ENCODE measurements at regions not wholly inside any gene's neighbourhood (a gene's known extent, or its start where the extent isn't known, plus 50 kb on each side); places are given as distances from the start of the nearest gene placed in this dataset.

DNA sequence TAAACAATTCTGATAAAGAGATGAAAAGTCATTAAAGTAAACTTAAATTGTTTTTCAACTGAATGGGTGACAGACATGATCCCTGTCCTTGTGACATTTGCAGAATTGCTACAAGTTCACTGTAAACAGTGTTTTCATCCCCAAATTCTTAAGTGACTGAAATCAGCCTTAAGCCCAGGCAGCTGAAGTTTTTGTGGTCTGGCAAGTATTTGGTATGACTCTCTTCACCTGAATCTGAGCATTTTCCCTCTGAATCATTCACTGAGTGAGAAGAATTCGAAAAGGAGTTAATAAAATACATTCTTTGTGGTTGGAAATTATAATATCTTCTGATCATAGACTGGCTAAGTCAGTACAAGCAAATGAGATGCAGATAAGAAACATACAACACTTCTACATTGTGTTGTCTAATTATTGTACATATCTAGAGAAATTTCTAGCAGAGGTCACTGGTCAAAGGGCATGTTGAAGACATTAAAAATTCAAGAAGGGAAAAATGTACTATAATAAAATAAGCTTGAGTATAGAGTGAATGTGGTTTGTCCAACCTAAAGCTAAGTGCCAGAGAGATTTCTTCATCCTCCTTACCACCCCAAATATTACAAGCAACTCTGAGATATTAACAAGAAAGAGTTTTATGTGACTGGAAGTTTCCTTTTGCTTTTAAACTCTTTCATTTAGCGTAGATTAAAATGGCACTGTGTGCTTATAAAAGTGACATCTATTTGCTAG, 177.8 kb upstream of the DIO2 start:
- Mint-ChIP-seq H3K36me3 (ENCODE audit: low read depth) (no peaks in the 10 kb centered on the region), H3K4me3 (no peak overlapping the region), H3K27me3 (ENCODE audit: low read depth) (no peaks in the 10 kb centered on the region), H3K27ac (no peak overlapping the region), H3K9me3 (no peaks in the 10 kb centered on the region), H3K4me1 (peaks cover 5% of the 10 kb centered on the region)
- TF ChIP-seq, protein P1, sequence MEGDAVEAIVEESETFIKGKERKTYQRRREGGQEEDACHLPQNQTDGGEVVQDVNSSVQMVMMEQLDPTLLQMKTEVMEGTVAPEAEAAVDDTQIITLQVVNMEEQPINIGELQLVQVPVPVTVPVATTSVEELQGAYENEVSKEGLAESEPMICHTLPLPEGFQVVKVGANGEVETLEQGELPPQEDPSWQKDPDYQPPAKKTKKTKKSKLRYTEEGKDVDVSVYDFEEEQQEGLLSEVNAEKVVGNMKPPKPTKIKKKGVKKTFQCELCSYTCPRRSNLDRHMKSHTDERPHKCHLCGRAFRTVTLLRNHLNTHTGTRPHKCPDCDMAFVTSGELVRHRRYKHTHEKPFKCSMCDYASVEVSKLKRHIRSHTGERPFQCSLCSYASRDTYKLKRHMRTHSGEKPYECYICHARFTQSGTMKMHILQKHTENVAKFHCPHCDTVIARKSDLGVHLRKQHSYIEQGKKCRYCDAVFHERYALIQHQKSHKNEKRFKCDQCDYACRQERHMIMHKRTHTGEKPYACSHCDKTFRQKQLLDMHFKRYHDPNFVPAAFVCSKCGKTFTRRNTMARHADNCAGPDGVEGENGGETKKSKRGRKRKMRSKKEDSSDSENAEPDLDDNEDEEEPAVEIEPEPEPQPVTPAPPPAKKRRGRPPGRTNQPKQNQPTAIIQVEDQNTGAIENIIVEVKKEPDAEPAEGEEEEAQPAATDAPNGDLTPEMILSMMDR (IDR thresholded peaks at IDR 0.05; ENCODE audit: unreplicated experiment in 3 of 3): no peak

DNA sequence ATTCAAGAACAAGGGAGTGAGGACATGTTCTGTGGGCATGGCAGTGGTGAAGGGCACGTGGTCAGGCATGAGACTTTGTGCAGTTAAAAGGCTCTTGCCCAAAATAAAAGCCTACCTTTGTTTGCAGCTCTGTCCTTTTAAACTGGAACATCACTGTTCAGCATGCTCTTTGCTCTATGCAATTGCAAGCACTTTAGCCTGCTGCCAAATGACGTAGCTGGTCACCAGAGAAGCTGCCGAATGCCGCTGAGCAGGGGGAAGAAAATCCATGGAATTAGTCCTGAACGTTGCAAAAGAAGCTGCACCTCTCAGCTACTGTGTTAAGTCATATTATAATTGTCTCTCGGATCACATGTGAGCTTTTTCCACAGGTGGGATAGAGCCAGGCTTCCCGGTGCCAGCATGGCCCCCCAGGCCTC, 176.3 kb upstream of the DIO2 start:
- Mint-ChIP-seq H3K27ac (no peak overlapping the region), H3K36me3 (ENCODE audit: low read depth) (no peaks in the 10 kb centered on the region), H3K27me3 (ENCODE audit: low read depth) (no peaks in the 10 kb centered on the region), H3K4me3 (no peak overlapping the region), H3K4me1 (peaks cover 5% of the 10 kb centered on the region), H3K9me3 (no peaks in the 10 kb centered on the region)
- TF ChIP-seq, protein P1 (IDR thresholded peaks at IDR 0.05; ENCODE audit: unreplicated experiment in 3 of 3): no peak

DNA sequence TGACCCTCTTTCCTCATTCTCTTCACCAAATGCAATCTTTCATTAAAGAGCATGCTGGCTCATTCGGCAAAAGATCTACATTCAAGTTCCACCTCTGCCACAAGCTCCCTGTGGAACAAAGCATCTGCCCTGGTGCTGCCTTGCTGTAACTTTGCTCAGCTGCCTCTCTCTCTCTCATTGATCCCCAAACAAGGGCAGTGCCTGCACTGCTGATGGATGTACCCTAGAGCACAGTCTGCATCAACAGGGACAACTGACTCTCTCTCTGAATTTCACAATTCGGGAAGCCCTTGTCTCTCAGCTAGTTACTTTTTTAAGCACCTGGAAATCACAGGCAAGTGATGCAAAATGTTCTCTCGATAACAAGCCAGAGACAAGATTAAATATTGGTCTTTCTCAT, 174.0 kb upstream of the DIO2 start:
- no peak overlapping the region for H3K4me3 Mint-ChIP-seq
- no peaks in the 10 kb centered on the region for H3K9me3 Mint-ChIP-seq
- H3K4me1 Mint-ChIP-seq: peaks cover 5% of the 10 kb centered on the region
- no peak overlapping the region for H3K27ac Mint-ChIP-seq
- H3K27me3 Mint-ChIP-seq (ENCODE audit: low read depth): no peaks in the 10 kb centered on the region
- H3K36me3 Mint-ChIP-seq (ENCODE audit: low read depth): no peaks in the 10 kb centered on the region
- TF ChIP-seq, protein P1 (IDR thresholded peaks at IDR 0.05; ENCODE audit: unreplicated experiment in 3 of 3): no peak

DNA sequence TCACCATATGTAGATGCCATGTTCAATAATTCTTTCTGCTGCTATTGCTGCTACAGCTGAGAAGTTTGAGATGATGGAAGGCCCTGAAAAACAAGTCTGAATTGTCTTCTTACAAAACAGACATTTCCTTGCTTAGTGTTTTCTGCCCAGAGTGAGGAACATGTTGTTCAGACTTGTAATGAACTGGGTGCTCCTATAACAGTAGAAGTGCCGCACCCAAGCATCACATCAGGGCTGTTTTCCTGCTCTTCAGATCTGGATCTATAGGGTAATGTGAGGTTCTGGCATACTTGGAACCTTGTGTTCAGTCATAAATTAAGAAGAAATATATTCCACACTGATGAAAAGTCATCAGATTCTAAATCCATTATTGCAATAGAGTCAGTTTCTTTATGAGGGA, 171.9 kb upstream of the DIO2 start:
- H3K27ac Mint-ChIP-seq: no peak overlapping the region
- TF ChIP-seq, protein P1 (IDR thresholded peaks at IDR 0.05; ENCODE audit: unreplicated experiment in 3 of 3): no peak
- H3K4me3 Mint-ChIP-seq: no peak overlapping the region
- no peaks in the 10 kb centered on the region for H3K36me3 Mint-ChIP-seq (ENCODE audit: low read depth)
- peaks cover 5% of the 10 kb centered on the region for H3K4me1 Mint-ChIP-seq
- no peaks in the 10 kb centered on the region for H3K27me3 Mint-ChIP-seq (ENCODE audit: low read depth)
- no peaks in the 10 kb centered on the region for H3K9me3 Mint-ChIP-seq

DNA sequence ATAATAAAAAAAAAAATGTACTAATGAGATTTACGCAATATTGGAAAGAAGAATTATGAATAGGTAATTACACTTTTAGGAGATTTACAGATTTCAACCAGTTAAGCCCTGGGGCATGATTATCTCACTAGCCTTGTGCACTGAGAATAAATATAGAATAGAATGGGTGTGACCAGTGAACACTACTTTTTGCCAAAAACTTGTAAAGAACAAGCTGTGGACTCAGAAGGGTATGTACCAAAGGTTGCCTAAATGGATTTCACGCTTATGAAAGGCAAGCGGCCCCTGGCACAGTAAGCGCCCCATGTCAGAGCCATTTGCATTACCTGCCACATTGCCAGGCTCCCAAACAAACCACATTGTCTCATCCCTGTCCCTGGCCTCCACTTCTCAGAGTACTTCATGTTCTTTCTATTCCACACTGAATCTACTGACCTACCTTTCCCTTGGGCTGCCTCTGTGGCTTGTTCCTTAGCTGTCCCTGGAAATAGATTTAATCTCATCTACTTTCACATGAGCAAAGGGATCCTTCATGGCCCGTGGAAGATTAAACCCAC, 170.6 kb upstream of the DIO2 start:
- TF ChIP-seq, protein P1 (IDR thresholded peaks at IDR 0.05; ENCODE audit: unreplicated experiment in 3 of 3): no peak
- Mint-ChIP-seq H3K4me3 (no peak overlapping the region), H3K4me1 (no peaks in the 10 kb centered on the region)

DNA sequence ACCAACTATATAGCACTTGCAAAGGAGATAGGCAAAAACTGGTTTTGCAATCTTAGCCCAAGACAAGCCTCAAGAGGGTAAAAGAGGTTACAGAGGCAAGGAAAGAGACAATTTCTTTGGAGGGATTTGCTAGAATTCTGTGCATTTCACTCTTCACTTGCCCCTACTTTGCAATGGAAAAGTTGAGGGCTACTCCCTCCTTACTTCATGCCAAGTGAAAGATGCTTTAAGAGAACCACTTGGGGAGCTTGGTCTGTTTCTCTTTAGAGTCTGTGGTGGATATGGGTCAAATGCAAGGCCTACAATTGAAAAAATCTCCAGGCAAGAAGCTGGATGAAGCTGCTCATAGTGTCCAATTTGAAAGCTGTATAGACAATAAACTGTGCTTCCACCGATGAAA, 167.7 kb upstream of the DIO2 start:
- Mint-ChIP-seq H3K27me3 (ENCODE audit: low read depth) (no peaks in the 10 kb centered on the region), H3K9me3 (no peaks in the 10 kb centered on the region), H3K4me1 (no peaks in the 10 kb centered on the region), H3K4me3 (no peak overlapping the region), H3K36me3 (ENCODE audit: low read depth) (no peaks in the 10 kb centered on the region), H3K27ac (no peak overlapping the region)
- TF ChIP-seq, protein P1 (IDR thresholded peaks at IDR 0.05; ENCODE audit: unreplicated experiment in 3 of 3): no peak

More for the DNA sequence above, 170.6 kb upstream of the DIO2 start:
- no peaks in the 10 kb centered on the region for H3K36me3 Mint-ChIP-seq (ENCODE audit: low read depth)
- no peaks in the 10 kb centered on the region for H3K9me3 Mint-ChIP-seq
- no peaks in the 10 kb centered on the region for H3K27me3 Mint-ChIP-seq (ENCODE audit: low read depth)
- no peak overlapping the region for H3K27ac Mint-ChIP-seq

Measured in nephron (organoid).